ENCODE measurements at regions not wholly inside any gene's neighbourhood (a gene's known extent, or its start where the extent isn't known, plus 50 kb on each side); places are given as distances from the start of the nearest gene placed in this dataset.

DNA sequence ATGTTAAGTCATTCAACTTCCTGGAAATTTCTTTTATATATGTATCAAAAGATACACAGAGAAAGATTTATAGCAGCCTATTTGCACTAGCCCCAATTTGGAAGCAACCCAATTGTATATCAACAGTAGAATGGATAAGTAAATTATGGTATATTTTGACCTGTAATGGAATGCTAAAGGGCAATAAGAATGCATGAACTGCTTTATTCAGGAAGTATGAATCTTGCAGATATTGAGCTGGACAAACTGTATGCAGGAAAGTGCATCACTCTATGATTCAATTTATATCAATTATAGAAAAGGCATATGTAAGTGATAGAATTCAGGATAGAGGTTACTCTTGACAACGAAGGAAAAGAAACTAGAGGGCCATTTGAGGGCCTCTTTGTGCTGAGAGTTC, 913.1 kb upstream of the FBXO33 start:
- H3K4me3 ChIP-seq (replicated peaks in 1 of 2; ENCODE audit: low read depth in 1 of 2, low read length in 2 of 2) = no peak overlapping the region
- ChIA-PET CTCF (no interaction called here), RAD21 (ENCODE audit: low non-redundant PET in 1 of 2, low total read pairs in 2 of 2, uncharacterized antibody in 2 of 2, unreplicated experiment in 2 of 2) (no interaction called here), POLR2A (no interaction called here)
- H3K27me3 ChIP-seq (ENCODE audit: insufficient read depth, low read length) = no peaks in the 10 kb centered on the region
- BruUV-seq (replicated peaks) = no TSS peak
- ATAC-seq (no peak), DNase-seq (ENCODE audit: low read depth, low spot score) (no peak)
- no peaks in the 10 kb centered on the region for H3K4me1 ChIP-seq (ENCODE audit: control insufficient read depth in 1 of 2, insufficient read depth in 2 of 2, low read length in 2 of 2)
- H3K4me2 ChIP-seq (ENCODE audit: low read length) = no peak overlapping the region
- TF ChIP-seq FOSL1 (IDR thresholded peaks at IDR 0.05; ENCODE audit: low read depth) (no peak), CBX3 (IDR thresholded peaks at IDR 0.05; ENCODE audit: low read depth) (no peak)
- H3K9me3 ChIP-seq (ENCODE audit: control insufficient read depth in 1 of 2, insufficient read depth in 1 of 2, low read depth in 1 of 2, low read length in 2 of 2) = no peaks in the 10 kb centered on the region
- H3K79me2 ChIP-seq (ENCODE audit: insufficient read depth, low read length) = no peaks in the 10 kb centered on the region
- H3K9me2 ChIP-seq (ENCODE audit: insufficient read depth) = no peaks in the 10 kb centered on the region
- H2AFZ ChIP-seq (ENCODE audit: low read depth, low read length, poor library complexity, severe bottlenecking) = no peak overlapping the region
- H3K36me3 ChIP-seq (ENCODE audit: control insufficient read depth in 1 of 2, insufficient read depth in 2 of 2, low read length in 2 of 2) = no peaks in the 10 kb centered on the region
- no peak overlapping the region for H3K9ac ChIP-seq (ENCODE audit: low read length)
- no peak overlapping the region for H3K27ac ChIP-seq (ENCODE audit: low read depth, low read length)
- no peaks in the 10 kb centered on the region for H4K20me1 ChIP-seq (ENCODE audit: insufficient read depth)
- intact Hi-C loops (cut with micrococcal nuclease) = no loop called here

DNA sequence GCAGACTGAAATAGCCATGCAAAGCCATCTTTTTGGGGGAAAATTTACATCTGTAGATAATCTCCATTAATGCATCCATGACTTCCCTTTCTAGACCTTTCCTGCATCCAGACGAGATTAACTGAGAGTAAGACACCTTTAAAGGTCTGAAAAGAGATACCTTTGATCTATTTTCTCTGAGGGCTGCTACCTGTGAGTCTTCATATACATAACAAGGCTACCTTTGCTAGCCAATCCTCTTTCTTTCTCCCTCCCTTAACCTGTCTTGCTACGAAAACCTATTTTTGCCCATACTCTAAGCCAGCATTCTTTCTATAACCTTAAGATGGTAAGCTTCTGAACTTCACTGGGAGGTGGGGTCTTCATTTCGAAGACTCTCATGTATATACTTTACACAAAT, 908.5 kb upstream of the FBXO33 start:
- Histone ChIP-seq H3K4me1 (ENCODE audit: control insufficient read depth in 1 of 2, insufficient read depth in 2 of 2, low read length in 2 of 2) (no peaks in the 10 kb centered on the region), H3K9ac (ENCODE audit: low read length) (no peak overlapping the region), H2AFZ (ENCODE audit: low read depth, low read length, poor library complexity, severe bottlenecking) (no peak overlapping the region), H3K9me2 (ENCODE audit: insufficient read depth) (no peaks in the 10 kb centered on the region), H3K27ac (ENCODE audit: low read depth, low read length) (no peak overlapping the region), H3K4me2 (ENCODE audit: low read length) (no peak overlapping the region), H3K9me3 (ENCODE audit: control insufficient read depth in 1 of 2, insufficient read depth in 1 of 2, low read depth in 1 of 2, low read length in 2 of 2) (no peaks in the 10 kb centered on the region), H3K79me2 (ENCODE audit: insufficient read depth, low read length) (no peaks in the 10 kb centered on the region), H3K27me3 (ENCODE audit: insufficient read depth, low read length) (no peaks in the 10 kb centered on the region), H4K20me1 (ENCODE audit: insufficient read depth) (no peaks in the 10 kb centered on the region), H3K4me3 (replicated peaks in 1 of 2; ENCODE audit: low read depth in 1 of 2, low read length in 2 of 2) (no peak overlapping the region), H3K36me3 (ENCODE audit: control insufficient read depth in 1 of 2, insufficient read depth in 2 of 2, low read length in 2 of 2) (no peaks in the 10 kb centered on the region)
- intact Hi-C loops (cut with micrococcal nuclease) = no loop called here
- ChIA-PET CTCF (no interaction called here), POLR2A (no interaction called here), RAD21 (ENCODE audit: low non-redundant PET in 1 of 2, low total read pairs in 2 of 2, uncharacterized antibody in 2 of 2, unreplicated experiment in 2 of 2) (no interaction called here)
- no TSS peak for BruUV-seq (replicated peaks)
- DNase-seq (ENCODE audit: low read depth, low spot score) (no peak), ATAC-seq (no peak)
- TF ChIP-seq POLR2AphosphoS5 (IDR thresholded peaks at IDR 0.05; ENCODE audit: low read depth, low read length) (no peak), CEBPB (IDR thresholded peaks at IDR 0.05; ENCODE audit: low read depth) (no peak), RAD21 (IDR thresholded peaks at IDR 0.05; ENCODE audit: low read depth) (no peak), ELF1 (IDR thresholded peaks at IDR 0.05; ENCODE audit: borderline replicate concordance, low read depth) (no peak), YY1 (IDR thresholded peaks at IDR 0.05; ENCODE audit: extremely low read depth, insufficient replicate concordance, low read depth, low read length) (no peak), POLR2A (IDR thresholded peaks at IDR 0.05; ENCODE audit: borderline replicate concordance, extremely low read depth, insufficient read depth, insufficient read length) (no peak), ATF3 (IDR thresholded peaks at IDR 0.05) (no peak), SP1 (IDR thresholded peaks at IDR 0.05; ENCODE audit: low read depth) (no peak), SRF (IDR thresholded peaks at IDR 0.05; ENCODE audit: low read depth) (no peak), TCF7L2 (IDR thresholded peaks at IDR 0.05; ENCODE audit: borderline replicate concordance, extremely low read depth, insufficient read depth, insufficient read length) (no peak), JUND (IDR thresholded peaks at IDR 0.05) (no peak), EZH2 (IDR thresholded peaks at IDR 0.05) (no peak)
- TF ChIP-seq, protein P1, sequence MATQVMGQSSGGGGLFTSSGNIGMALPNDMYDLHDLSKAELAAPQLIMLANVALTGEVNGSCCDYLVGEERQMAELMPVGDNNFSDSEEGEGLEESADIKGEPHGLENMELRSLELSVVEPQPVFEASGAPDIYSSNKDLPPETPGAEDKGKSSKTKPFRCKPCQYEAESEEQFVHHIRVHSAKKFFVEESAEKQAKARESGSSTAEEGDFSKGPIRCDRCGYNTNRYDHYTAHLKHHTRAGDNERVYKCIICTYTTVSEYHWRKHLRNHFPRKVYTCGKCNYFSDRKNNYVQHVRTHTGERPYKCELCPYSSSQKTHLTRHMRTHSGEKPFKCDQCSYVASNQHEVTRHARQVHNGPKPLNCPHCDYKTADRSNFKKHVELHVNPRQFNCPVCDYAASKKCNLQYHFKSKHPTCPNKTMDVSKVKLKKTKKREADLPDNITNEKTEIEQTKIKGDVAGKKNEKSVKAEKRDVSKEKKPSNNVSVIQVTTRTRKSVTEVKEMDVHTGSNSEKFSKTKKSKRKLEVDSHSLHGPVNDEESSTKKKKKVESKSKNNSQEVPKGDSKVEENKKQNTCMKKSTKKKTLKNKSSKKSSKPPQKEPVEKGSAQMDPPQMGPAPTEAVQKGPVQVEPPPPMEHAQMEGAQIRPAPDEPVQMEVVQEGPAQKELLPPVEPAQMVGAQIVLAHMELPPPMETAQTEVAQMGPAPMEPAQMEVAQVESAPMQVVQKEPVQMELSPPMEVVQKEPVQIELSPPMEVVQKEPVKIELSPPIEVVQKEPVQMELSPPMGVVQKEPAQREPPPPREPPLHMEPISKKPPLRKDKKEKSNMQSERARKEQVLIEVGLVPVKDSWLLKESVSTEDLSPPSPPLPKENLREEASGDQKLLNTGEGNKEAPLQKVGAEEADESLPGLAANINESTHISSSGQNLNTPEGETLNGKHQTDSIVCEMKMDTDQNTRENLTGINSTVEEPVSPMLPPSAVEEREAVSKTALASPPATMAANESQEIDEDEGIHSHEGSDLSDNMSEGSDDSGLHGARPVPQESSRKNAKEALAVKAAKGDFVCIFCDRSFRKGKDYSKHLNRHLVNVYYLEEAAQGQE (IDR thresholded peaks at IDR 0.05; ENCODE audit: low read depth) = no peak
- TF ChIP-seq, protein P2, sequence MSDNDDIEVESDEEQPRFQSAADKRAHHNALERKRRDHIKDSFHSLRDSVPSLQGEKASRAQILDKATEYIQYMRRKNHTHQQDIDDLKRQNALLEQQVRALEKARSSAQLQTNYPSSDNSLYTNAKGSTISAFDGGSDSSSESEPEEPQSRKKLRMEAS (IDR thresholded peaks at IDR 0.05) = no peak
- TF ChIP-seq, protein P3, sequence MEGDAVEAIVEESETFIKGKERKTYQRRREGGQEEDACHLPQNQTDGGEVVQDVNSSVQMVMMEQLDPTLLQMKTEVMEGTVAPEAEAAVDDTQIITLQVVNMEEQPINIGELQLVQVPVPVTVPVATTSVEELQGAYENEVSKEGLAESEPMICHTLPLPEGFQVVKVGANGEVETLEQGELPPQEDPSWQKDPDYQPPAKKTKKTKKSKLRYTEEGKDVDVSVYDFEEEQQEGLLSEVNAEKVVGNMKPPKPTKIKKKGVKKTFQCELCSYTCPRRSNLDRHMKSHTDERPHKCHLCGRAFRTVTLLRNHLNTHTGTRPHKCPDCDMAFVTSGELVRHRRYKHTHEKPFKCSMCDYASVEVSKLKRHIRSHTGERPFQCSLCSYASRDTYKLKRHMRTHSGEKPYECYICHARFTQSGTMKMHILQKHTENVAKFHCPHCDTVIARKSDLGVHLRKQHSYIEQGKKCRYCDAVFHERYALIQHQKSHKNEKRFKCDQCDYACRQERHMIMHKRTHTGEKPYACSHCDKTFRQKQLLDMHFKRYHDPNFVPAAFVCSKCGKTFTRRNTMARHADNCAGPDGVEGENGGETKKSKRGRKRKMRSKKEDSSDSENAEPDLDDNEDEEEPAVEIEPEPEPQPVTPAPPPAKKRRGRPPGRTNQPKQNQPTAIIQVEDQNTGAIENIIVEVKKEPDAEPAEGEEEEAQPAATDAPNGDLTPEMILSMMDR (IDR thresholded peaks at IDR 0.05 in 2 of 3, conservative IDR thresholded peaks at IDR 0.05 in 1 of 3; ENCODE audit: borderline replicate concordance in 1 of 3, insufficient read depth in 1 of 3, low read depth in 2 of 3, low read length in 2 of 3) = no peak
